WTC11 (cell line): ENCODE measurements at regions not wholly inside any gene's neighbourhood (a gene's known extent, or its start where the extent isn't known, plus 50 kb on each side); places are given as distances from the start of the nearest gene placed in this dataset.

Experiments used
- ARID4B ChIP-seq: sonication (generic); formaldehyde crosslinking; IDR thresholded peaks from 2 replicates; pipeline ENCODE4 v1.8.0; 2023; ENCODE audit warnings: missing genetic modification reagents, mild to moderate bottlenecking, borderline replicate concordance
- ATF3 ChIP-seq: sonication (generic); formaldehyde crosslinking; conservative IDR thresholded peaks from 2 replicates; pipeline ENCODE4 v1.8.1; 2022; ENCODE audit warnings: mild to moderate bottlenecking, missing genetic modification reagents
- CTCF ChIP-seq: fragments of 200-600 bp; IDR thresholded peaks from 2 replicates; pipeline ENCODE4 v1.8.0; 2022; ENCODE audit warnings: antibody characterized with exemption
- NFATC4 ChIP-seq: fragments of 250-450 bp; sonication (Bioruptor Pico); IDR thresholded peaks from 2 replicates; pipeline ENCODE4 v1.9.0; 2021; ENCODE audit warnings: mild to moderate bottlenecking
- USF2 ChIP-seq: sonication (generic); formaldehyde crosslinking; IDR thresholded peaks from 2 replicates; pipeline ENCODE4 v1.8.1; 2023; ENCODE audit warnings: mild to moderate bottlenecking, missing genetic modification reagents, moderate library complexity

GRCh38 chr1:76746206-76746605, 121.1 kb upstream of the ST6GALNAC5 start:
- no peak for TF ChIP-seq CTCF
- TF ChIP-seq NFATC4 (CRISPR knock-in tag), result no peak
- no peak for TF ChIP-seq ATF3 (CRISPR knock-in tag)
- no peak for TF ChIP-seq ARID4B (CRISPR knock-in tag)
- no peak for TF ChIP-seq USF2
